ENCODE measurements at regions not wholly inside any gene's neighbourhood (a gene's known extent, or its start where the extent isn't known, plus 50 kb on each side); places are given as distances from the start of the nearest gene placed in this dataset.

- no peak for DNase-seq
- no peaks in the 10 kb centered on the region for H3K36me3 ChIP-seq
- no peaks in the 10 kb centered on the region for H3K9me3 ChIP-seq
- H3K27me3 ChIP-seq: no peaks in the 10 kb centered on the region
- no peaks in the 10 kb centered on the region for H3K4me1 ChIP-seq
- TF ChIP-seq CTCF (IDR thresholded peaks at IDR 0.05; ENCODE audit: low read depth, low read length): no peak
- H3K4me3 ChIP-seq (ENCODE audit: low read depth, low read length): no peak overlapping the region
Observed at GRCh38 chr12:22982635-22983034, 357.7 kb downstream of the ETNK1 start.

GRCh38 chr12:22986997-22987396, 362.0 kb downstream of the ETNK1 start:
- Histone ChIP-seq H3K27me3 (no peaks in the 10 kb centered on the region), H3K36me3 (no peaks in the 10 kb centered on the region), H3K4me1 (no peaks in the 10 kb centered on the region), H3K4me3 (ENCODE audit: low read depth, low read length) (no peak overlapping the region), H3K9me3 (no peaks in the 10 kb centered on the region)
- DNase-seq: no peak
- TF ChIP-seq CTCF (IDR thresholded peaks at IDR 0.05; ENCODE audit: low read depth, low read length): no peak

- H3K4me1 ChIP-seq: no peaks in the 10 kb centered on the region
- H3K27me3 ChIP-seq: no peaks in the 10 kb centered on the region
- no peaks in the 10 kb centered on the region for H3K36me3 ChIP-seq
- H3K9me3 ChIP-seq: no peaks in the 10 kb centered on the region
- no peak overlapping the region for H3K4me3 ChIP-seq (ENCODE audit: low read depth, low read length)
- no peak for TF ChIP-seq CTCF (IDR thresholded peaks at IDR 0.05; ENCODE audit: low read depth, low read length)
- no peak for DNase-seq
Observed at GRCh38 chr12:22990501-22990900, 365.5 kb downstream of the ETNK1 start.

- H3K36me3 ChIP-seq: no peaks in the 10 kb centered on the region
- H3K4me1 ChIP-seq: no peaks in the 10 kb centered on the region
- H3K9me3 ChIP-seq: no peaks in the 10 kb centered on the region
- no peaks in the 10 kb centered on the region for H3K27me3 ChIP-seq
- H3K4me3 ChIP-seq (ENCODE audit: low read depth, low read length): no peak overlapping the region
- TF ChIP-seq CTCF (IDR thresholded peaks at IDR 0.05; ENCODE audit: low read depth, low read length): peak; percentile 14; the same call in 1 of the 2 replicates
- DNase-seq: no peak
Observed at GRCh38 chr12:22991250-22991844, 366.4 kb downstream of the ETNK1 start.

GRCh38 chr12:22993609-22994315, 368.8 kb downstream of the ETNK1 start:
- DNase-seq: no peak
- Histone ChIP-seq H3K4me1 (no peaks in the 10 kb centered on the region), H3K4me3 (ENCODE audit: low read depth, low read length) (no peak overlapping the region), H3K36me3 (no peaks in the 10 kb centered on the region), H3K9me3 (no peaks in the 10 kb centered on the region), H3K27me3 (no peaks in the 10 kb centered on the region)
- no peak for TF ChIP-seq CTCF (IDR thresholded peaks at IDR 0.05; ENCODE audit: low read depth, low read length)

GRCh38 chr12:22994316-22994675, 369.3 kb downstream of the ETNK1 start:
- H3K9me3 ChIP-seq: no peaks in the 10 kb centered on the region
- H3K4me1 ChIP-seq: no peaks in the 10 kb centered on the region
- DNase-seq: no peak
- no peak for TF ChIP-seq CTCF (IDR thresholded peaks at IDR 0.05; ENCODE audit: low read depth, low read length)
- no peak overlapping the region for H3K4me3 ChIP-seq (ENCODE audit: low read depth, low read length)
- H3K27me3 ChIP-seq: no peaks in the 10 kb centered on the region
- H3K36me3 ChIP-seq: no peaks in the 10 kb centered on the region
